Stimulated activated CD4-positive, alpha-beta T cell treated with anti-CD3 and anti-CD28 coated beads, Interleukin-12 subunit alpha, Interleukin-12 subunit beta, amount 100 ng/mL, for 24 hours (primary cell): ENCODE measurements at regions not wholly inside any gene's neighbourhood (a gene's known extent, or its start where the extent isn't known, plus 50 kb on each side); places are given as distances from the start of the nearest gene placed in this dataset.

Source experiments
- DNase-seq, 2 experiments: peaks; one replicate each; pipeline ENCODE4 v3.0.0-alpha.2; 2020; ENCODE audit warnings: low read depth in 2 of 2

DNA sequence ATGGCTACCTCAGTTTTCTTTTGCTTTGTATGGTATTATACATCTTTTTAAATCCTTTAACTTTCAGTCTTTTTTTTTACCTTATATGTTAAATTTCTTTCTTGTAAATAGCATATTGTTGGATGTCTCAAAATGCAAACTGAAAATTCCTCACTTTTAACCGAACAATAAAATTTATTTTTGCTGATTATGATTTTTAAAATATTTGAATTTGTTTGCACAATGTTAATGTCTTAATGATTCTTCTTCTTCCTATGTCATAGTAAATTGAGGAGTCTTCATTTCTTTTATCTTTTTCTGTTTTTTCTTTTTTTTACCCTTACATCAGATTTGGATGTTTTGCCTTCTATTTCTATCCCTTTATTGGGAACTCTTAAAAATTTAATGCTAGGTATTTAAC, 574.2 kb upstream of the CDH4 start:
- no peak for DNase-seq

- no peak for DNase-seq
Measured at GRCh38 chr20:60680554-60680953, 571.5 kb upstream of the CDH4 start.

DNA sequence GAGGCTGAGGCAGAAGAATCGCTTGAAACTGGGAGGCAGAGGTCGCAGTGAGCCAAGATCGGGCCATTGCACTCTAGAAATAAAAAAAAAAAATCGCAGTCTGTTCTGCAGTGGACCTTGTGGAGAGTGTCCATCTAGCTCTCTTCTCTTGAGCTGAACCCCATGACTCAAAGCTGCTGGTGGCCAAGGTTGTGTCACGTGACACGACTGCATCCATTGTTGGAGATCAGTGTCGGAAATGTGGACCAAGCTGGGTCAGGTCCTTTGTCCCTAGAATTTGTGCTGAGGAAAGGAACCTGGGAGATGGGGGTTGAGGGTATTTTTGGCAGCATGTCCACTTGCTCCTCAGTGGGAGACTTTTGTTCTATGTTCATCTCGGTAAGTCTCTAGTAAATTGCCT, 564.8 kb upstream of the CDH4 start:
- DNase-seq, result no peak

- DNase-seq, result no peak
Measured at GRCh38 chr20:60690771-60691170, 561.3 kb upstream of the CDH4 start.

DNA sequence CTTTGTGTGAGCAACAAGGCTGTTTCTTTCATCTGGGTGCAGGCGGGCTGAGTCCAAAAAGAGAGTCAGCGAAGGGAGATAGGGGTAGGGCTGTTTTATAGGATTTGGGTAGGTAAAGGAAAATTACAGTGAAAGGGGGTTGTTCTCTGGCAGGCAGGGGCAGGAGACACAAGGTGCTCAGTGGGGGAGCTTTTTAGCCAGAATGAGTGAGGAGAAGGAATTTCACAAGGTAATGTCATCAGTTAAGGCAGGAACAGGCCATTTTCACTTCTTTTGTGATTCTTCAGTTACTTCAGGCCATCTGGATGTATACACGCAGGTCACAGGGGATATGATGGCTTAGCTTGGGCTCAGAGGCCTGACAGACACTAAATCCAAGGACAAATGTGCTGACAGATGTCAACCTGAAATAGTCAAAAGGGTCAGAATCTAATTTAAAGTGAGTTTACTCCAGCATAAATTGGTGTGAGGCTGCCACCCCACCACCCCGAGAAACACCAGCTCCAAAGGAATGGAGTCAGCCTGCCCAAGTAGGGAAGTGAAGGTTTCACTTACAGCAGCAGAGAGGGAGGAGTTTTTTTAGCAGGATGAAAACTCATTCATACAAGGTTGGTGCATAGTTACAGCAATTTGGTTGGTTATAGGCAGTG, 560.0 kb upstream of the CDH4 start:
- DNase-seq, result no peak

DNA sequence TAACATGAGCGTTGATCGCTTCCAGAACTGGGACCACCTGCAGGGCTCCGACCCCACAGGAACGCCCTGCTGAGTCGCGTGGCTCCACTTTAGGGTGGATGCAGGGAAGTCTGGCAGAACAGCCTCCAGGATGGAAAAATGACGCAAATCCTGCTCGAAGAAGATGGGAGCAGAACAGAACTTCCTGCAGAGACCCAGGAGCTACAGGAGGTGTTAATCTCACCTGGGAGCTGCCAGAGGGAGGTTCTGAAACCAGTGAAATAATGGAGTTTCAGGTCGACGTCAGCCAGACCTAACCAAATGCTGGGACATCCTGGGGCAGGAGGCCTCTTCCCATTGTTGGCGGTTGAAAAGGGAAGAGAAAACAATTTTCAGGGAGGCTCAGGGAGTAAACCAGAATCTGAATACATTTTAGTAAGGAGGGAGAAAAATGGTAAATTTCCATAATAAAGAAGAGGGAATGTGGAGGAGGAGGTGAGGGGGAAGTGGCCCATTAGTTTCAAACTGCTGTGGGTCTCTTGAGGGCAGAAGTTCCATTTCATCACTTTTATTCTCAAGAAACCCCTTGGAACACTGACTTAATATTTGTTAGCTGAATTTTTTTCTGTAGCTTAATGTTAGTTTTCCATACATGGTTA, 558.4 kb upstream of the CDH4 start:
- no peak for DNase-seq

- no peak for DNase-seq
Measured at GRCh38 chr20:60694763-60695162, 557.3 kb upstream of the CDH4 start.

GRCh38 chr20:60695226-60696000, 556.6 kb upstream of the CDH4 start:
- DNase-seq, result peak in 1 of 2 experiments; percentile 8

DNA sequence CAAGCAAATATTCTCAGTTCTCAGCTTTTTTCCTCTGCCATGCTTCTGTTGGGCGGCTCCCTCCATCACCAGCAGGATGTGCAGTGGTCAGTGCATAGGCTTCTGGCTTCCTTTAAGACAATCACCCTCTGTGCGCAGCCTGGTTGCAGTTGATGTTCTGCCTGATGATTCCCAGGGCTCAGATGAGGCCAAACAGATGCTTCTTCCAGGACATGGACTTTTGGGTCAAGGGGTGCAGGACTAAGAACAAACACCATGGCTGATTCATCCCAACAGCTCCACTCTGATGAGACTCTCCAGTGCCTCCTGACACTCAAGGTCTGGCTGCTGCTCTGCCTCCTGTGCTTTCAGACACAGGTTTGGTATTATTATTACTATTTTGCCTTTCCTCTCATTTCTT, 554.8 kb upstream of the CDH4 start:
- no peak for DNase-seq

DNA sequence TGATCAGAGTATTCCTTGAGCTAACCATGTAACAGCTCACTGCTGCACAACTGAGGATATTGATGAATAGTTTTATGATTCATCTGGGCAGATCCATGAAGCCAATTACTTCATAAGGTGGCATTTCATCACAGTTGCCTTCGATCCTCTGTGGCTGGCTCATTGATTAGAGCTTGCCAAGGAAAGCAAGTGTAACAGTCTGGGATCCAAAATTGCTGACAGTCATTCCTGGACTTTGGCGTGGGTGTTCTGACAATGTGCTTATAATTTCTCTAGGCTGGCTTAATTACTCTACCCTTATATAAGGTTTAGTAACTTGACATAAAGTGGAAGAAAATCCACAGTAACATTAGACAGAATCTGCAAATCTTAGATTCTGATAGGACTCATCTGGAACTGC, 551.3 kb upstream of the CDH4 start:
- no peak for DNase-seq

GRCh38 chr20:60704147-60704546, 547.9 kb upstream of the CDH4 start:
- DNase-seq, result no peak

- no peak for DNase-seq
Measured at GRCh38 chr20:60713396-60713795, 538.7 kb upstream of the CDH4 start.

DNA sequence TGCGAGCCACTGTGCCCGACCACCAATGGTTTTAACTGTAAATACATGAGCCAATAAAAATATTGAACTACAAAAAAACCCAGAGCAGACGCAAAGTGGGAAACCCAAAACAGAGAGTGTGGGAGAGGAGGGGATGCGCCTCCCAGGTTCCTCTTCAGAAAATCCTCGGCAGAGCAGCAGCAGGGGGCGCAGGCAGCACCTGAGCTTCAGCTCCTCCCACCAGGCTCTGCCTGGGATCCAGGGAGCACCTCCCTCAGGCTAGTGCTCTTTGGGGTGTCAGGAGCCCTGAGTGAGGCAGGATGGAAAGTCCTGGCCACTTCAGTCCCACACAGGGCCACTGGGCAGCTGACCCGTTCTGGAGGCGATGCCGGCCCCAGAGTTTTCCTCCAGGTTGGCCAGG, 536.9 kb upstream of the CDH4 start:
- DNase-seq, result no peak

- peak in 1 of 2 experiments; percentile 6 for DNase-seq
Measured at GRCh38 chr20:60718743-60719480, 533.1 kb upstream of the CDH4 start.

- no peak for DNase-seq
Measured at GRCh38 chr20:60725311-60725906, 526.7 kb upstream of the CDH4 start.

DNA sequence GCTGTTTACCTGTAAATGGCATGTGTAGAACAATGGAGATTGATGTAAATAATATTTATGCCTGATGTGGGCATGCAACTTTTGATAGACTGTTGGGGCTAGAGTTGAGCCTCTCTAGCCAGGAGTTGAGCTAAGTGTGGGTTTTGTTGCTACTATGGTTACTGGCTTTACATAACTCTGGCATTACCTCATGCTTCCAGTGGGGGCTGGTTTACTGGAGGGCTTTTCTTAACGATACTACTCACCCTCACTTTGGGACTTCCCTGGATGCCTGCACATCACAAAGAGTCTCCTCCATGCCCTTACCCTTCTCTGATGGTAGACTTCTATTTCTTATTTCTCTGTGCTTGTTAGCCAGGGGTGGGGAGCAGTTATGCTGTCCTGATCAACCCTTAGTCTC, 524.6 kb upstream of the CDH4 start:
- no peak for DNase-seq

DNA sequence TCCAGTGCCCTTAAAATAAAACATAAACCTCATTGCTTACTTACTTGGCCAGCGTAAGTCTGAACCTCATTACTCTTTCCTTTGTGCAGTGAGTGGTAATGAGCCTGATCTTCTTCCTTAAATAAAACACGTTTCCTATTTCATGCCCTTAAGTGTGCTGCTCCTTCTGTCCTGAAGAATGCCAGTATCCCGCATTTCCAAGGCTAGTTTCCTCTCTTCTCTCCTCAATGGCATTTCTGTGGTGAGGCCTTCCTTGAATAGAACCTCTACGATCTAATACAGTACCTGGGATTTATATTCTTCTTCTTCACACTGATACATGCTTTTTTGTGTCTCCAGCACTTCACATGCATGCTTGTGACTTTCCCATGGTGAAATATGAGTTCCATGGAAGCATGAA, 523.4 kb upstream of the CDH4 start:
- no peak for DNase-seq

- no peak for DNase-seq
Measured at GRCh38 chr20:60729135-60729900, 522.7 kb upstream of the CDH4 start.

- DNase-seq, result no peak
Measured at GRCh38 chr20:60732322-60732721, 519.7 kb upstream of the CDH4 start.

DNA sequence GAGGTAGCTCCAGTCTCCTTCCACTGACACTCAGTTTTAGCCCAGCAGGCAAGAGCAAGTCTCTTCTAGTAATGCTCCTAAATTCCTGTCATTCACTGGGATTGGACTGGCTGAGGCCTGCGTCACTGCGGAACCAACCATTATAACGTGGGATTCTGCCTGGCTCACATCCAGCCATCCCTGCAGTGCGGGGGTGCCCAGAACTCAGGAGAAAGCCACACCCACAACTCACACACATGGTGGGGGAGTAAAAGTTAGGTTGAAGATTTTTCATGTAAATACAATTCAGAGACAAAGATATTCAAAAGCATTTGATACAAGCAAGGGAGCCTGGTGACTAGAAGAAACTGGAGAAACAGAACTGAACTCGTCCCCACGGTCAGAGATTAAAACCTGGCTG, 504.0 kb upstream of the CDH4 start:
- no peak for DNase-seq
